Stimulated activated CD4-positive, alpha-beta T cell treated with anti-CD3 and anti-CD28 coated beads, Interleukin-1b, Interleukin-23, amount 100 ng/mL, for 24 hours (primary cell): ENCODE measurements at regions not wholly inside any gene's neighbourhood (a gene's known extent, or its start where the extent isn't known, plus 50 kb on each side); places are given as distances from the start of the nearest gene placed in this dataset.
"Not testable (repeated sequence)": the region's sequence is repeated elsewhere in the genome, so short reads cannot be mapped to it uniquely, and the experiment has no call there.

ENCODE experiments used
- DNase-seq, 4 experiments: peaks; one replicate each; pipeline ENCODE4 v3.0.0-alpha.2; 2020; ENCODE audit warnings: low read depth in 4 of 4, low spot score in 1 of 4

DNA sequence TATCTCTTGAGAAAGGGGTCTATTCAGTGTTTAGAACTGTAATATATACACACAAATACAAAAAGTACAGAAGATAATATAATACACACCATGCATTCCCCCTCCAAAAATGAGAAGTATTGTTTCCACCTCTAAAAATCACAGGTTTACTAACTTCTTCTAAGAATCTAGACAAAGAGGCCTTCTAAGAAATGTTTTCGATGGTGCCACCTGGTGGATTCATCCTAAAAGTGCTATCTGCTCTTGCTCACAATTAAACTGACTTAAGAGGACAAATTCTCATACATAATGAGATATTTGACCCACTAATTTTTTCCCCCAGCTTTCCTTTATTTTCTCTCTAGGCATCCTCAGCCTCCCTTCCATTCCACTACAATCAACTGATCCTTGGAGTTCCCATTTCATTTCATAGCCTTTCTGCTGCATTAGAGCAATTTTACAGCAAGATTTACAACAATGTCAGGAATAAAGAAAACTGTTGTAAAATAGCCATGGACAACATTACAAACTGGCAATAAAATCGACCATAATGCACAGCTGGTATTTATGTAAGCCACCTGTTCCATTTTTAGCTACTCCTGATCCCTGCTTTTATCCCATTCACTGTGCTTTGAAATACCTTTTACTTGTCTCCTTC lies 124.6 kb downstream of the ARRDC4 start:
- peak in 2 of 4 experiments; percentile 2 for DNase-seq

DNA sequence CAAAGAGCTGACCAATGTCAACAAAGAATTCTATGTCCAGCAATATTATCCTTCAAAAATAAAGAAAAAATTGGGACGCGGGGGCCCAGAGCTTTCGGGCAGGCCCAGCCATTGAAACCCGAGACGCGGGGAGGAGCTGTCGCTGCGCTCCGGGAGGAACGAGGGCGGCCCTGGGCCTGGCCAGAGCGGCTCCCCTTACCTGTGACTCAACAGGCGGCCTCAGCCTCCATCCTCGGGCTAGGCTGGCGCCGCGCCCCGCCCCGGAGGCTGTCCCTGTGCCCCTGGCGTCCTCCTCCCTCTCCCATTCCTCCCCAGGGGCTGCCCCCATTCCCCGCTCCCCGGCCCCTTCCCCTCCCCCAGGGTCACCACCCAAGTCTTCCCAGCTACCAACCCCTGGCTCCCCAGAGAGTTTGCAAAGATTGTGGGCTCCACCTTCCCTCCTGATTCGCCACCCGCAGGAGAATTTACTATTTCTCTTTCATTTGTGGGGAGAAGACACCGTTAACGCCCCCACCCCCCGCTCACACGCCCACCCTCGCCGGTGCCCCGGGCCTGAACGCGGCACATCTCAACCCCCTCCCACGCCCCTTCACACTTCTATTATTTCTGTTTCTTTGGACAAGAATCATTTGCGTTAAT lies 127.9 kb downstream of the ARRDC4 start:
- DNase-seq = not testable (repeated sequence)

DNA sequence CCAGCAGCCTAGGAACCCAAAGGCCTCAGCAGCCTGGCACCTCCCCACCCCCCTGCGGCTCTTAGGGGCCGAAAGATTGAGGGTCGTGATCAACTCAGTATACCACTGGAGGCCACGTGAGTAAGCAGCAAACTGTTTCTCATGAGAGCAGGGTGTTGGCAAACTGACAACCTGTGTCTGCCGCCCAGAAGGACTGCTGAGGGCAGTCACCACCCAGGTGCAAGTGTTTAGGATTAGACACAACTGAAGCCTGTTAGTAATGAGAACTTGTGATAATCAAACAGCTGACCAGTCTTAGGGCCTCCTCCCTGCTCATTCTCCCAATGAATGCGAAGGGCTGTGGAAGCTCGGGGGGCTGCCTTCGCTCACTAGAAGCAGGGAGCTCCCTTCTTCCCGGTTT lies 128.8 kb downstream of the ARRDC4 start:
- not testable (repeated sequence) for DNase-seq

DNA sequence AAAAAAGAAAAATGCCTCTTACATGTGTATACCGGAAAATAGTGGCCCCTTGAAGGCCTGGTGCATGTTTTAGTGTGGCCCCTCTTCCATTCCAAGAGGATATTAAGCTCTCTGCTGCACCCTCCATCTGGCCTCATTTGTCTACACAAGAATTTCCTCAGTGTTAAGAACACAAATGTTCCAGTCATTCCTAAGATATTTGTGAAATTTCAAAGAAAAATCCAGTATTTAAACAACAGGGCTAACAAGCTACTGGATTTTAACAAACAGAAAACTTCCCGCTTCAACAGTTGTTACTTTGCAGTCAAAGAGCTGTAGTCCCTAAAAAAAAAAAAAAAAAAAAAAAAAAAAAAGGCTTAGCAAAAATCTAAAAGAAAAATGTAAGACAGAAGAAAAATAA lies 137.5 kb downstream of the ARRDC4 start:
- DNase-seq = not testable (repeated sequence)

DNA sequence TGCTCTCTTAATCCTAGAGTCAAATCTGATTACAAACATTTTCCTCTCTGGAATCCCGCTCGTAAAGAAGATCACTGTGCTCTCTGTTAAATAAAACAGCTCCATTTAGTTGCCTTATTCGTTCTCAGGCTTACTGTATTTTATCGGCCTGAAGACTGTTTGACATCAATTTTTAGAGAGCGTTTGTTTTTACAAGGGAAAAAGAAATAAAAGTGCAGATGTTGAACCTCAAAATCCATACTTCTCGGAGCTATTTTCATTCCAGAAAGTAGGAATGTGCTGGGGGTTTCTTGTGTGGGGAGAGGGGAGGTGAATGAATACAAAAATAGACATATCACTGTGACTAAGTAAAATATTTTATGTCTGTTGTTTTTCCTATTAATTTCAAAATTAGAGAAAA lies 140.1 kb downstream of the ARRDC4 start:
- not testable (repeated sequence) for DNase-seq

DNA sequence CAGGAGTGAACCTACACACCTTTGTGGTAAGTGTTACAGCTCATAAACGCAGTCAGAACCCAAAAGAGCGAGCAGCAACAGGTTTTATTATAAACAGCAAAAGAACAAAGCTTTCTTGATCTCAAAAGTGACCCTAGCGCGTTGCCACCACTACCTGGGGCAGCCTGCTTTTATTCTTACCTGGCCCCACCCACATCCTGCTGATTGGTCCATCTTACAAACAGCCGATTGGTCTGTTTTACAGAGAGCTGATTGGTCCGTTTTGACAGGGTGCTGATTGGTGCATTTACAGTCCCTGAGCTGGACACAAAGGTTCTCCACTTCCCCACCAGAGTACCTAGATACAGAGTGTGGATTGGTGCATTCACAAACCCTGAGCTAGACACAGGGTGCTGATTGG lies 143.1 kb downstream of the ARRDC4 start:
- no peak for DNase-seq

DNA sequence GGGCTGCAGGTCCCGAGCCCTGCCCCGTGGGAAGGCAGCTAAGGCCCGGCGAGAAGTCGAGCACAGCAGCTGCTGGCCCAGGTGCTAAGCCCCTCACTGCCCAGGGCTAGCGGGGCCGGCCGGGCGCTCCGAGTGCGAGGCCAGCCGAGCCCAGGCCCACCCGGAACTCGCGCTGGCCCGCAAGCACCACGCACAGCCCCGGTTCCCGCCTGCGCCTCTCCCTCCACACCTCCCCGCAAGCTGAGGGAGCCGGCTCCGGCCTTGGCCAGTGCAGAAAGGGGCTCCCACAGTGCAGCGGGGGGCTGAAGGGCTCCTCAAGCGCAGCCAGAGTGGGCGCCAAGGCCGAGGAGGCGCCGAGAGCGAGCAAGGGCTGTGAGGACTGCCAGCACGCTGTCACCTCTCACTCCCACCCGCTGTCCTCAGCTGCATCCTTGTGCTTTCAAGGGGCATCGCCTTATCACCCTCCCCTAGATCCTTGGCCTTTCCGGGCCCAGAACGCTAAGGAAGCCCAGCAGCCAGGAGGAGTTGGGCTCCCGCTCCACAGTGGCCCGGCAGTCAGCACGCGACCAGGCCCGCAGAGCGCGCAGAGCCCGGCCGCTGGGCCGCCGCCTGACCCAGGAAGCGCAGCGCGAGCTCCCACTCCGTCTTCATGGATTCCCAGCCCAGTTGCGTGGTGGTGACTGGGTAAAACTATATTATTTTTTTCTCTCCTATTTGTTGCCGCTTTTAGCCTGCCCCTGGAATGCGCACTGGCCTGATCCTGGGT lies 144.1 kb downstream of the ARRDC4 start:
- DNase-seq = not testable (repeated sequence)

DNA sequence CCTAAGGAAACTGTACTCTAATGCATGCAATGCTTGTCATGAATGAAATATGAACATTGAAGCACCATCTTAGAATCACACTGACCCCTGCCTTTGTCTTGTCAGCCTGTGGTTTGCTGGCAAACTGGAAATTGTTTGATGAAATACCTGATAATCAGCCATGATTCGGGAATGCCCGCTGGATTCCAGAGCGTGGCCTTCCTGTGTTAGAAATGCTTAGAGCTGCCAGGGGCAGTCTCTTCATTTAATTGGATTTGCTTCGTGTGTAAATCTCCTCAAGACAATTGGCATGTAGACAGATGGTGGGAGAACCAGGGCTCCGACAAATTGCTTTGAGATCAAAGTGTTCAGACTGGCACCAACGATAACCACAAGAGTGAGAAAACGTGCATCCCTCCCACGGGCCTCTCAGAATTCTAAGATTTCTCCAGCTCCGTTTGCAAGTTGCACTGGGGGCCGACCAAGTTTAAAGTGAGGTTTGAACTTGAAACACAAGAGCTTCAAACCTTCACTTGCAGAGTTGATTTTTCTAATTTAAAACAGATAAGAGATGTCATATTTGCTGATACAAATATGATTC lies 146.2 kb downstream of the ARRDC4 start:
- not testable (repeated sequence) for DNase-seq

DNA sequence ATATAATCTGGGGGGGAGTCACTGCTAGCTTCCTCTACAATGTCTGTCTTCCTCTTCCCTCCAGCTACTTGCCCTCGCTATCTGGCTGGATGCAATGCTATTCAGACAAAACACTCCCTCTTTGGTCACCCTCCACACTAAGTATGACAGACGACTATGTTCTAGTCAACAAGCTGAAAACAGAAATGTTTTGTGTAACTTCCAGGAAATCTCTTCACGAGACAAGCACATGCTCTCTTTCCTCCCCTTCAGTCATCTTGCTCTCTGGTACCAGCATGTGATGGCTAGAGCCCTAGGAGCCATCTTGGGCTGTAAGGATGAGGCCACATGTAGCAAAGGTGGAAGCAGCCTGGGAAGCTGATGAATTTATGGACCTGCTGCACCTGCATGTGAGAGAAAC lies 151.3 kb downstream of the ARRDC4 start:
- no peak for DNase-seq

DNA sequence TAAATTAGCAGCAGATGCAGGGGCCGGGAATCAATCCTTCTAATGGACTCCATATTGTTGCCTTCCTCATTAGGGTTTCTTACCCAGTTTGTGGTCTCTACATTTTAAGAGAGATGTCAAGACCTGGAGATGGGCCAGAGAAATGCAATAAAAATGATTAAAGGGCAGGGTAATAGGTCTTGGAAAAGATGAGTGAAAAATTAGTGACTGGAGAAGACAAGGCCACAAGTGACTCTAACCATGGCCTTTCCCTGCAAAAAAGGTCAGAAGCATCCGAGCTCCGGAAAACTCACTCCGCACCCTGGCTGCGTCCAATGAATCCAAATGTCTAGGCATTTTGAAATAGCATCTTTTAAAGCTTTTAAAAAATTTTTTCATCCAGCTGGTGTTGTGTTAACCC lies 152.8 kb downstream of the ARRDC4 start:
- DNase-seq = no peak

DNA sequence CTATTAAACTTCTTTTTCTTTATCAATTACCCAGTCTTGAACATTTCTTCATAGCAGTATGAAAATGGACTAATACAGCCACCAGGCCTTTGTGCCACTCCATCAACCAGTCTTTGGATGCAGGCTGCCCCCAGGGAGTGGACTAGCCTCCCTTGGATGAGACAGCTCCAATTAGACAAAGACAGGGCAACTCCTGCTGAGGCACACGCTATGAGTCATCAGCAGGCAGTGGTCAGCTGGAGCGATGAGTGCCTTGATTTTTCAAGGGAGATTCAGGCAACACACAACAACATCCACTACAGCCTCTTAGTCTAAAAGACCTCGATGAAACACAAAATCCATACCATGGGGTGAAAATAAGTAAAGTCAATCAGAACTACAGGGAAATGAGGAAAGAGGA lies 160.1 kb downstream of the ARRDC4 start:
- no peak for DNase-seq

DNA sequence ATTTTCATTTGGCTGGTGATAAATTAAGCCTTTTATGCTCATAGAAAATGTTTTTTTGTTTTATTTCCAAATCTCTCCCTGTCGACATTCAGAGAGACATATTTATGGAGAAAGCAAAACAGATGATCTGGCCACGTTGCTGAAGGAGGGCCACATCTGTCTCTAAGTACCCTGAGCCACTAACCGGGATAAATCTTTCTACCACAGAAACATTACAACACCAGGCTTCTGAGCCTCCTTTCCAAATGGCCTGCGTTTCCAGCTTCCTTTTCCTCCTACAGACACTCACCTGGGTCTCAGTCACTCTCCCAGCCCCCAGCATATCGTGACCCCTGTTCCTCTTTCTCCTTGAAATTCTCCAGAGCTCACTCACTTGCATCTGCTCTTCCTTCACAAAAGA lies 161.0 kb downstream of the ARRDC4 start:
- no peak for DNase-seq

DNA sequence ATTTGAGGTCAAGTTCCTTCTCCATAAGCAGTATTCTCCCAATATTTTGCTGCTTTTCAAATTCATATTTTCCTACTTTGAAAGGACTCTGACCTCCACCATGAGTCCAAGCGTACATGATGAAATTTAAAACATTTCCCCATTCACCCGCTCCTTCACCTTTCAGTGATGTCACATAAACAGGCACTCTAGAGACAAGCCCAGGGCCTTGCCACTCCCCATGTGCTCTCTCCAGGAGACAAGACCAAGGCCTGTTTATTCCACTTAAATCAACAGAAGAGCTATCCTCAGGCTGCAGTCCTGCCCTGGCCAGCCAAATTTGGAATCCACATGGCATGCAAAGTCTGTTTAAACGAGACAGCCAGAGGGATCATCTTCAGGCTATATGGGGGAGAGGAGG lies 161.5 kb downstream of the ARRDC4 start:
- DNase-seq = no peak

DNA sequence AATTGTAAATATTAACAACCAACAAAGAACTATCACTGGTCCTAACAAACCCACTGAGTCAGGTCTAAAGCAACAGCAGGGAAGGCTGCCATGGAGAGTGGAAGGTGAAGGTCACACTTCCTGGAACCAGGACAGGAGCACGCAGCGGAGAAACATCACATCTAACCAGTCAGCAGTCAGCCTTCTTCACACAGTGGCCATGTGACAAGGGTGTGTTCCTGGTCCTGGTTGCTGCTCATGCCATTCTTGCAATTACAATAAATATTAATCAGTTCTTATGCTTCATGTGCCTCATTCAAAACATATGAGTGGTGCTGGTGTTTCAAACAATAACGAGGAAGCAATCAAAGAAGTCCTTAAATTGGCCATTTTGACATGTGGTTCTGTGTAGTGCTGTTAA lies 162.8 kb downstream of the ARRDC4 start:
- no peak for DNase-seq

DNA sequence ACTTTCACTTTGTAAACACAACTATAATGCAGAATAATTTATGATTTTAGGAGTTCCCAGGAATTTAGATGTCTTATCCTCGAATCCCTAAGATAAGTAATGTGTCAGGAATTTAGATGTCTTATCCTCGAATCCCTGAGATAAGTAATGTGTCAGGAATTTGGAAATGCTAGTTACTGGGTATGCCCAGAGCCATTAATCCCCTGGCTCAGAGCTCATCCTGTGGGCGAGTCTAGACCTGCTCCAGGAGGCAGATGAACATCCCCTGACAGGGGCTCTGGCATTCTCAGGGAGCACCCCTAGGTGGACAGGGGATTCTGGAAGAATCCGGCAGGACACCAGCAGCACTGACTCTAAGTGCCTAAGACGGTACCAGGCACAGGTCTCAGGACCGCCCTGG lies 163.3 kb downstream of the ARRDC4 start:
- DNase-seq = no peak

DNA sequence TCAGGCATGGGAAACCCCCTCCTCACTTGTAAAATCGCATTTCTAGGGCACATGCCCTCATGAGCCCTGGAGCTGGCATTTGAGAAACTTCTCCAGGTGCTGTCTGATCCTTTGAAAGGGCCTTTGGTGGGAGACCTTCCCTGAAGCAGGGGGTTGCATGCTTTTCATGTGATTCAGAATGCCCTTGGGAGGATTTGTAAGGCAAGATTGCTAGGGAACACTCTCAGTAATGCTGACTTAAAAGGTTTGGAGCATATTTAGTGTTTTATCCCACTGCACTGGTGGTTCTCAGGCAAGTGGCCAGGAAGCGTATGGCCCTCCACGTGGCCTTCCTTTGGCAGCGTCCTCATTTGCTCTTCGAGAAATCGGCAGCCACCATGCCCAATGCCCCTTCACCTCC lies 164.1 kb downstream of the ARRDC4 start:
- no peak for DNase-seq

DNA sequence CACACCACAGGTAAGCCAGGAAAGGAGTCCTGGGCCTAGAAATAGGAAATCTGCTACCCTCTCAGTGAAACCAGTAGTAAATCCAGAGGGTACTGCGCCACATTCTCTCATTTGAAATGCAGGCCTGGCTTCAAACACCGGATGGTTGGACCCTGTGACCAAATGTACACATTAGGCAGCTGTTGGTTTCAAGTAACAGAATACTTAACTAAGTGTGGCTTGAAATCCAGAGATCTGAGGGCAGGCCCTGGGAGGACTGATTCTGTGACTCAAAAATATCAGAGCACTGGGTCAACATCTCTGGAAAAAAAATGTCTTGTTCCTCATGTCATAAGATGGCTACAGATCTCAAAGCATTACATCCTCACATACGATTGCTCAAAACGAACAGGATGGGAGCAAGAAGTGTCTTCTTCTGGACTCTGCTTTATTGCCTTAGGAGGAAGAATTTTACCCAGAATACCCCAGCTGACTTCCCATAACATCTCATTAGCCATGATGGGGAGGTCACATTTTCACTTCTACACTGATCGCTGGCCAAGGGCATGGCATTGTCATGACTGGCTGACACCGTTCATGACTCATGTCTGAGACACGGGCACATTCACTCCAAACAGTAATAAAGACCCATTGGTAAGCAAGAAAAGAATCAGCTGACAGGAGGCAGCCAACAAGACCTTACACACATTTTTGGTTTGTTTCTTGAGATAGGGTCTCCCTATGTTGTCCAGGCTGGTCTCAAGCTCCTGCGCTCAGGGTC lies 166.0 kb downstream of the ARRDC4 start:
- no peak for DNase-seq

DNA sequence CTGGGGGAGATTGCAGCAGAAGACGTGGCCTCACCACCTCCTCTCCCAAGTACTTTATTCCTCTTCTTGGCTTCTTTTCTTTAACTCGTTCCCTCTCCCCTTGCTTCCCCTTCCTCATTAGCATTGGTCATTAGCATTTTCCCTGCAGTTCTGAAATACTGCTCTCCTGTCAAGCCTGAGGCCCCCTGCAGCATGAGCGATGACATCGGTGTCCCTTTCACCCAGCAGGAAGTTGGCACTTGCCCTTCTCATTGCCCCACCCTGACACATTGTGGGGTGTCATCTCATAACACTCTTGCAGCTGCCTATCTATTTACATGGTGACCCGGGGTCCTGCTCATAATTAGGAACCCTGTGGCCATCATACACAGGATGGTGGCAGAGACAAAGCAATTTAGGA lies 167.1 kb downstream of the ARRDC4 start:
- DNase-seq = no peak

DNA sequence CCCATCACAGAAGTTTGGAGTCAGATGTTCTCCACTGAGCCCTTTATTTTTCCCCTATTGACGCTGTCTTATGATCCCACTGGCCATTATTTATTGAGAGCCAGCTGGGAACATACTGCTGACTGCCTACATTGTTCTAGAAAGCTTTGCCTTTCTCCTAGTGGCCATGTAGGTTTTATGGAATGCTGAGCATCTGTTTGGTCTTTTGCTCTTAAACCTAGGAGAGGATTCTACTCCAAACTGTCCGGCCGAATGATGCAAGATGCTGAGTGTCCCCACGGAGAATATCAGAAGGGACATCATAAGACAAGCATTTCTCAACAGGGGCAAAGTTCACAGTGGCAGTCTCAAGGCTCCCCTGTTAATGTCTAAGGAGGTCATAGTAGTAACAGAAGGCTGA lies 171.4 kb downstream of the ARRDC4 start:
- no peak for DNase-seq

DNA sequence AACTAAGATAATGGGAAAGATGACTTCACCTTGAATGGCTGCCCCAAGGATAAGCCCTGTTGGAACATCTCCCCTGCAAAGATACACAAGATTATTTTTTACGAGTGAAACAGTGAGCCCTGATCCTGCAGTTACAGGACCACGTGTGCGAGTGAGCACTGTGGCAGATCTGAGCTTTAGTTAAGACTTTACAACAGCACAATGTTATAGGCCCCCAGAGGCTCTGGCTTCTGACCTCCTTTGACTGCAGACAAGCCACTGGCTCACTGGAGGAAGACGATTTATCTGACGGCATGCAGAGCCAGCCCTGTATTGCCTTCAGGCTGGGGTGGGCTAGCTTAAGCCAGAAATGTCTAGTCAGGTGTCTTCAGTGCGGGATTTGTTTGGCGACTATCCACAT lies 174.4 kb downstream of the ARRDC4 start:
- DNase-seq = no peak

DNA sequence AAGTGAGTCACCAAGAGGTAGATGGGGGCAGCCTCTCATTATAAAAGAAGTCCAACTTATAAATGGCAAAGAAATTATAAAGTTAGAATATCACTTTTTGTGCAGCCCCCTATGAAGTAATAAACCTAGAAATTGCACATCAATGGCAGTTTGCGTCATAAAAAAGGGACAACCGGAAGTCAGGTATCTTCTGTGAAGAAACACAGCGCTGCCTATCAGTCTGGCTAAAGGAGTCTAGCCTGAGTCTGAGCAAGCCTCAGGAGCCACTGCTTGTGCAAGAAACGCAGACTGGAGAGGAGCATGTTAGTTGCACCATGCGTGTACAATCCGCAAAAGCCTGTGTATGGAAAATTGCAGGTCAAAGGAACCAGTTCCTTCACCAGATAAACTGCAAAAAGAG lies 178.4 kb downstream of the ARRDC4 start:
- no peak for DNase-seq
